ENCODE measurements at regions not wholly inside any gene's neighbourhood (a gene's known extent, or its start where the extent isn't known, plus 50 kb on each side); places are given as distances from the start of the nearest gene placed in this dataset.

GRCh38 chr15:35872577-35872976 lies 326.6 kb upstream of the DPH6 start:
- Histone ChIP-seq H3K4me2 (ENCODE audit: insufficient read depth, insufficient read length, low read length) (no peak overlapping the region), H3T11ph (ENCODE audit: low read length) (no peak overlapping the region), H4K5ac (ENCODE audit: insufficient read length, low read depth, low read length) (no peak overlapping the region), H3K18ac (ENCODE audit: insufficient read length, low read depth, low read length) (no peak overlapping the region), H2BK5ac (ENCODE audit: insufficient read length, low read length) (no peak overlapping the region), H3K27ac (ENCODE audit: insufficient read length, low read depth, low read length) (no peak overlapping the region), H3K23ac (ENCODE audit: insufficient read length, low read depth, low read length) (no peak overlapping the region), H3K4me1 (ENCODE audit: insufficient read depth, low read length) (no peaks in the 10 kb centered on the region; the same call in 1 of the 2 replicates), H2BK120ac (ENCODE audit: low read depth, low read length, poor library complexity, severe bottlenecking) (no peak overlapping the region), H3K56ac (ENCODE audit: insufficient read length, low read depth, low read length) (no peak overlapping the region), H3K9ac (ENCODE audit: extremely low read depth, insufficient read length, low read length) (no peak overlapping the region), H2AK5ac (ENCODE audit: insufficient read length, low read length) (no peak overlapping the region), H4K91ac (ENCODE audit: insufficient read length, low read depth, low read length) (no peak overlapping the region), H2BK12ac (ENCODE audit: insufficient read length, low read depth, low read length) (no peak overlapping the region), H3K27me3 (ENCODE audit: insufficient read depth, low read length) (no peaks in the 10 kb centered on the region), H4K8ac (replicated peaks; ENCODE audit: insufficient read length, low read depth, low read length) (no peak overlapping the region), H3K9me3 (ENCODE audit: control insufficient read depth, low read depth, low read length) (no peaks in the 10 kb centered on the region), H3K4ac (ENCODE audit: low read depth, low read length) (no peak overlapping the region), H4K20me1 (ENCODE audit: control insufficient read depth, insufficient read depth, insufficient read length) (no peaks in the 10 kb centered on the region), H3K23me2 (ENCODE audit: insufficient read length, low read depth, low read length, poor library complexity, severe bottlenecking) (no peaks in the 10 kb centered on the region), H3K79me1 (ENCODE audit: insufficient read depth, low read depth, low read length, poor library complexity, severe bottlenecking) (no peaks in the 10 kb centered on the region), H2BK20ac (ENCODE audit: low read depth, low read length, poor library complexity, severe bottlenecking) (no peak overlapping the region), H2BK15ac (ENCODE audit: low read depth, low read length) (no peak overlapping the region), H3K79me2 (ENCODE audit: insufficient read depth, low read length) (no peaks in the 10 kb centered on the region), H3K14ac (ENCODE audit: insufficient read depth, low read length) (no peak overlapping the region), H2AFZ (ENCODE audit: low read length) (no peak overlapping the region)
- H3K36me3 Mint-ChIP-seq (ENCODE audit: insufficient read depth in 1 of 3, low read depth in 3 of 3), result no peaks in the 10 kb centered on the region
- DNase-seq, result no peak
- H3K9me3 Mint-ChIP-seq, result no peaks in the 10 kb centered on the region
- peaks cover 19 to 23% of the 10 kb centered on the region in 2 experiments for H3K4me1 Mint-ChIP-seq
- TF ChIP-seq, protein P1, sequence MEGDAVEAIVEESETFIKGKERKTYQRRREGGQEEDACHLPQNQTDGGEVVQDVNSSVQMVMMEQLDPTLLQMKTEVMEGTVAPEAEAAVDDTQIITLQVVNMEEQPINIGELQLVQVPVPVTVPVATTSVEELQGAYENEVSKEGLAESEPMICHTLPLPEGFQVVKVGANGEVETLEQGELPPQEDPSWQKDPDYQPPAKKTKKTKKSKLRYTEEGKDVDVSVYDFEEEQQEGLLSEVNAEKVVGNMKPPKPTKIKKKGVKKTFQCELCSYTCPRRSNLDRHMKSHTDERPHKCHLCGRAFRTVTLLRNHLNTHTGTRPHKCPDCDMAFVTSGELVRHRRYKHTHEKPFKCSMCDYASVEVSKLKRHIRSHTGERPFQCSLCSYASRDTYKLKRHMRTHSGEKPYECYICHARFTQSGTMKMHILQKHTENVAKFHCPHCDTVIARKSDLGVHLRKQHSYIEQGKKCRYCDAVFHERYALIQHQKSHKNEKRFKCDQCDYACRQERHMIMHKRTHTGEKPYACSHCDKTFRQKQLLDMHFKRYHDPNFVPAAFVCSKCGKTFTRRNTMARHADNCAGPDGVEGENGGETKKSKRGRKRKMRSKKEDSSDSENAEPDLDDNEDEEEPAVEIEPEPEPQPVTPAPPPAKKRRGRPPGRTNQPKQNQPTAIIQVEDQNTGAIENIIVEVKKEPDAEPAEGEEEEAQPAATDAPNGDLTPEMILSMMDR (conservative IDR thresholded peaks at IDR 0.05), result no peak
- no peaks in the 10 kb centered on the region for H3K27me3 Mint-ChIP-seq (ENCODE audit: low read depth)
- H3K4me3 Mint-ChIP-seq, result no peak overlapping the region
- H3K27ac Mint-ChIP-seq, result no peak overlapping the region

Data from H9 (cell line).